ENCODE measurements at regions not wholly inside any gene's neighbourhood (a gene's known extent, or its start where the extent isn't known, plus 50 kb on each side); places are given as distances from the start of the nearest gene placed in this dataset.

DNA sequence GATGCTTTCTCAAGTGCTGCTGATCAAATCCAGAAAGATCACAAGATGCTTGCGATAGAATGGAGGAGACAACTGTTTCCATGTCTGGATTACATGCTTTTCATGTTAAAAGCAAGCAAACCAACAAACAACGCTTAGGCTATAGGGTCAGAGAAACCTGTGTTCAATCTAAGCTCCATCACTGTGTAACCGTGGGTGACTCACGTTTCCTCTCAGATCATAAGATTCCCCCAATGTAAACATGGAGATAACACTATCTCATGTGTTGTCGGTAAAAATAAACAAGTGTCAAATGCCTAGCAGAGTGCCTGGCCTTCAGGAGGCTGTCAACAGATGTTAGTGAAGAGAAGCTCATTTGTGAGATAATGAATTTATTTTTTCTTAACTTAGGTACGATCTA is 907.8 kb downstream of the NTRK3 start:
- Histone ChIP-seq H3K9me3 (ENCODE audit: low read depth) (no peaks in the 10 kb centered on the region), H2AFZ (replicated peaks) (no peak overlapping the region), H3K27ac (no peak overlapping the region), H3K4me2 (no peak overlapping the region), H3K27me3 (no peaks in the 10 kb centered on the region), H3K79me2 (ENCODE audit: low read depth) (no peaks in the 10 kb centered on the region), H3K4me1 (peaks cover 3% of the 10 kb centered on the region), H3K4me3 (no peak overlapping the region), H3K9ac (no peak overlapping the region), H3F3A (ENCODE audit: low read depth) (no peaks in the 10 kb centered on the region), H3K36me3 (no peaks in the 10 kb centered on the region), H4K20me1 (ENCODE audit: low read depth) (no peaks in the 10 kb centered on the region)
- Mint-ChIP-seq H3K27me3 (ENCODE audit: insufficient read depth, low read depth) (no peaks in the 10 kb centered on the region), H3K9me3 (no peaks in the 10 kb centered on the region), H3K27ac (no peak overlapping the region), H3K4me1 (peaks cover 15% of the 10 kb centered on the region), H3K36me3 (no peaks in the 10 kb centered on the region), H3K4me3 (no peak overlapping the region)
- no peak for TF ChIP-seq EZH2phosphoT487 (IDR thresholded peaks at IDR 0.05)
- TF ChIP-seq, protein P1, sequence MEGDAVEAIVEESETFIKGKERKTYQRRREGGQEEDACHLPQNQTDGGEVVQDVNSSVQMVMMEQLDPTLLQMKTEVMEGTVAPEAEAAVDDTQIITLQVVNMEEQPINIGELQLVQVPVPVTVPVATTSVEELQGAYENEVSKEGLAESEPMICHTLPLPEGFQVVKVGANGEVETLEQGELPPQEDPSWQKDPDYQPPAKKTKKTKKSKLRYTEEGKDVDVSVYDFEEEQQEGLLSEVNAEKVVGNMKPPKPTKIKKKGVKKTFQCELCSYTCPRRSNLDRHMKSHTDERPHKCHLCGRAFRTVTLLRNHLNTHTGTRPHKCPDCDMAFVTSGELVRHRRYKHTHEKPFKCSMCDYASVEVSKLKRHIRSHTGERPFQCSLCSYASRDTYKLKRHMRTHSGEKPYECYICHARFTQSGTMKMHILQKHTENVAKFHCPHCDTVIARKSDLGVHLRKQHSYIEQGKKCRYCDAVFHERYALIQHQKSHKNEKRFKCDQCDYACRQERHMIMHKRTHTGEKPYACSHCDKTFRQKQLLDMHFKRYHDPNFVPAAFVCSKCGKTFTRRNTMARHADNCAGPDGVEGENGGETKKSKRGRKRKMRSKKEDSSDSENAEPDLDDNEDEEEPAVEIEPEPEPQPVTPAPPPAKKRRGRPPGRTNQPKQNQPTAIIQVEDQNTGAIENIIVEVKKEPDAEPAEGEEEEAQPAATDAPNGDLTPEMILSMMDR (IDR thresholded peaks at IDR 0.05), result no peak
- TF ChIP-seq EZH2 (IDR thresholded peaks at IDR 0.05), result no peak
- no peak for DNase-seq (ENCODE audit: low spot score)

DNA sequence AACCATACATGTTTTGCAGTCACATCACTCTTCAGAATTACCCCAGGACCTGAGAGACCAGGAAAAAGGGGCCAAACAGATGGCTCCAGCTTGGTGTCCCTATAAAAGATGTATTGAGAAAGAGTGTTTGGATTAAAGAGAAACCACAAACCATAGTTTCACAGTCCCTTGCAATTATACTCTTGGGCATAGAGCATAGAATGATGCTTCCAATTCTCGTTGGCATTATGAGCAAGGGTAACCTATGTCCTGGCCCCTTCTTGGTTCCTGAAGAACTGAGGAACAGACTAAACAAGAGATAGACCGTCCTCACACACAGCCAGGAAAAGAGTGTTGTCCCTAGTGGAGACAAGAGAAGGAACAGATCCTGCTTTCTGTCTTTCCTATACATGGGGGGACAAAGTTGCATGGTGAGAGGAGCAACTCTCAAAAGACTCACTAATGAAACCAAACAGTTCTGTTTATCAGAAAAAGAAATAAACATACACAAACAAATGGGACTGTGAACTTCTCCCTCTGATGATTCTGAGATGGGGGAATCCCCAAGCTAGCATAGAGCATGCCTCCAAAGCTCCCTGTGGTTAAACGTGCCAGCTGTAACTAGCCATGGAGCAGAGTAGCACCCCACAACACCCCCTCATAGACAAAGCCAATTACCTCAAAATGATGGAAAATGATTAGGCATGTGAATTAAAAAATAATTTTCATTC is 908.6 kb downstream of the NTRK3 start:
- Histone ChIP-seq H3K4me1 (peaks cover 3% of the 10 kb centered on the region), H3K4me2 (no peak overlapping the region), H3K79me2 (ENCODE audit: low read depth) (no peaks in the 10 kb centered on the region), H3K36me3 (no peaks in the 10 kb centered on the region), H3K27me3 (no peaks in the 10 kb centered on the region), H3K4me3 (no peak overlapping the region), H3K27ac (no peak overlapping the region), H2AFZ (replicated peaks) (no peak overlapping the region), H3F3A (ENCODE audit: low read depth) (no peaks in the 10 kb centered on the region), H3K9ac (no peak overlapping the region), H3K9me3 (ENCODE audit: low read depth) (no peaks in the 10 kb centered on the region), H4K20me1 (ENCODE audit: low read depth) (no peaks in the 10 kb centered on the region)
- Mint-ChIP-seq H3K36me3 (no peaks in the 10 kb centered on the region), H3K9me3 (no peaks in the 10 kb centered on the region), H3K4me1 (peaks cover 15% of the 10 kb centered on the region), H3K27ac (no peak overlapping the region), H3K27me3 (ENCODE audit: insufficient read depth, low read depth) (no peaks in the 10 kb centered on the region), H3K4me3 (no peak overlapping the region)
- no peak for DNase-seq (ENCODE audit: low spot score)
- no peak for TF ChIP-seq EZH2 (IDR thresholded peaks at IDR 0.05)
- TF ChIP-seq, protein P1 (IDR thresholded peaks at IDR 0.05), result no peak
- no peak for TF ChIP-seq EZH2phosphoT487 (IDR thresholded peaks at IDR 0.05)

DNA sequence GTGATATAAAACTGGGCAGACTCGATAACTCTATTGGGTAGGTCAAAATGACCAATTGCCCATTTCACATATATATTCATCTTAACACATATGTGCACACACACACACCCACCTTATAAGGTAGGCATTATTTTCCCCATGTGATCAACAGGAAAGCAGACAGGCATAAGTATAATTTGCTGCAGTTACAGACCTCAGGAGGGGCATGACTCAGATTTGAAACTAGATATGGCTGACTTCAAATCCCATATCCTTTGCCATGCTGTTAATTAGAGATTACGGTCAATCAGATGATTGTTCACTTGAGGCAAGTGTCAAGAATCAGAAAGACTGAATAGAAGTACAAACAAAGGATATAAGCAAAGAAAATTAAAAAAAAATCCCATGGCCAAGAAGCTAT is 910.6 kb downstream of the NTRK3 start:
- Mint-ChIP-seq H3K27ac (no peak overlapping the region), H3K4me1 (peaks cover 10% of the 10 kb centered on the region), H3K36me3 (no peaks in the 10 kb centered on the region), H3K27me3 (ENCODE audit: insufficient read depth, low read depth) (no peaks in the 10 kb centered on the region), H3K4me3 (no peak overlapping the region), H3K9me3 (no peaks in the 10 kb centered on the region)
- no peaks in the 10 kb centered on the region for H3K27me3 ChIP-seq
- H3F3A ChIP-seq (ENCODE audit: low read depth), result no peaks in the 10 kb centered on the region
- TF ChIP-seq EZH2 (IDR thresholded peaks at IDR 0.05) (no peak), EZH2phosphoT487 (IDR thresholded peaks at IDR 0.05) (no peak)
- TF ChIP-seq, protein P1 (IDR thresholded peaks at IDR 0.05), result no peak
- H3K9me3 ChIP-seq (ENCODE audit: low read depth), result no peaks in the 10 kb centered on the region
- no peak overlapping the region for H3K4me3 ChIP-seq
- peaks cover 3% of the 10 kb centered on the region for H3K4me1 ChIP-seq
- H3K79me2 ChIP-seq (ENCODE audit: low read depth), result no peaks in the 10 kb centered on the region
- H3K27ac ChIP-seq, result no peak overlapping the region
- DNase-seq (ENCODE audit: low spot score), result no peak
- no peaks in the 10 kb centered on the region for H4K20me1 ChIP-seq (ENCODE audit: low read depth)
- no peak overlapping the region for H2AFZ ChIP-seq (replicated peaks)
- no peaks in the 10 kb centered on the region for H3K36me3 ChIP-seq
- H3K9ac ChIP-seq, result no peak overlapping the region
- no peak overlapping the region for H3K4me2 ChIP-seq

Data from neural progenitor cell (in vitro differentiated cells).